Panc1 (cell line): ENCODE measurements at regions not wholly inside any gene's neighbourhood (a gene's known extent, or its start where the extent isn't known, plus 50 kb on each side); places are given as distances from the start of the nearest gene placed in this dataset.

Experiments
- ATAC-seq: fragments of 200-7000 bp; cut with Tn5 transposase; 2 replicates; pipeline ENCODE4 v1.9.1; 2020; ENCODE audit warnings: mild to moderate bottlenecking, moderate library complexity
- BruUV-seq: library from RNA; stranded (reverse); fragments of 400-500 nt; replicated peaks from 2 replicates; lab custom pipeline; 2021; lab: Mats Ljungman, UMichigan
- CTCF ChIA-PET: fragments of 300-600 bp; sonication (Branson Sonifier 250); formaldehyde crosslinking; loops from one replicate; lab custom pipeline; 2022; ENCODE audit warnings: antibody characterized with exemption; lab: Charles Lee
- POLR2A ChIA-PET: fragments of 300-600 bp; sonication (Branson Sonifier 250); formaldehyde crosslinking; loops from one replicate; lab custom pipeline; 2022; ENCODE audit warnings: antibody characterized with exemption; lab: Charles Lee
- DNase-seq: peaks from one replicate; pipeline ENCODE4 v3.0.0-alpha.2; 2010; ENCODE audit warnings: low read depth, low spot score
- H3K27ac ChIP-seq: 2 replicates; pipeline ENCODE4 v1.5.1; 2011; ENCODE audit warnings: mild to moderate bottlenecking, low read length, inconsistent platforms
- H3K27me3 ChIP-seq: fragments of 200-500 bp; sonication (Bioruptor generic); 2 replicates; pipeline ENCODE4 v1.6.0; 2014; ENCODE audit warnings: low read length, inconsistent platforms; ENCODE audit not compliant: control insufficient read depth, insufficient read depth
- H3K36me3 ChIP-seq: fragments of 200-500 bp; sonication (Bioruptor generic); 2 replicates; pipeline ENCODE4 v1.5.1; 2014; ENCODE audit warnings: inconsistent platforms, mild to moderate bottlenecking, low read length, moderate library complexity; ENCODE audit not compliant: control insufficient read depth, insufficient read depth
- H3K4me1 ChIP-seq: 2 replicates; pipeline ENCODE4 v1.5.1; 2011; ENCODE audit warnings: inconsistent platforms, mild to moderate bottlenecking, low read length, moderate library complexity; ENCODE audit not compliant: control insufficient read depth, insufficient read depth
- H3K4me3 ChIP-seq, 2 experiments: 2 replicates each; pipeline ENCODE4 v1.5.1; 2011 to 2012; ENCODE audit warnings: low read depth in 2 of 2, low read length in 2 of 2, mild to moderate bottlenecking in 2 of 2, inconsistent platforms in 1 of 2, moderate library complexity in 1 of 2
- H3K9me3 ChIP-seq: fragments of 200-500 bp; sonication (Bioruptor generic); 2 replicates; pipeline ENCODE4 v1.5.1; 2014; ENCODE audit warnings: low read depth, mild to moderate bottlenecking, inconsistent platforms, low read length, moderate library complexity; ENCODE audit not compliant: control insufficient read depth, insufficient read depth
- CTCF ChIP-seq: fragments of 450-650 bp; IDR thresholded peaks from 2 replicates; pipeline ENCODE4 v1.5.1; 2017; ENCODE audit warnings: mild to moderate bottlenecking
- POLR2AphosphoS5 ChIP-seq: IDR thresholded peaks from 2 replicates; pipeline ENCODE4 v1.6.1; 2012; ENCODE audit warnings: mild to moderate bottlenecking, low read depth, low read length, moderate library complexity
- SIN3A ChIP-seq: IDR thresholded peaks from 2 replicates; pipeline ENCODE4 v1.6.1; 2012; ENCODE audit warnings: low read depth, mild to moderate bottlenecking, low read length, moderate library complexity, borderline replicate concordance; ENCODE audit not compliant: insufficient read depth
- TCF7L2 ChIP-seq: IDR thresholded peaks from 2 replicates; pipeline ENCODE4 v1.6.1; 2011; ENCODE audit warnings: mild to moderate bottlenecking, low read depth, low read length, inconsistent platforms
- in situ Hi-C: cut with HindIII; loops from 2 replicates; pipeline ENCODE4 v1.10.0; 2016; ENCODE audit warnings: low sequenced_read_pairs, low pct_unique_long_range_greater_than_20kb
- intact Hi-C: fragments of 100-400 bp; cut with micrococcal nuclease; formaldehyde crosslinking; loops from one replicate; pipeline ENCODE4 v1.10.0; 2022; ENCODE audit not compliant: unreplicated experiment
- TF ChIP-seq, protein P1 (sequence below), 2 experiments: IDR thresholded peaks; 2 replicates each; pipeline ENCODE4 v1.6.1; 2011 to 2012; ENCODE audit warnings: low read depth in 2 of 2, control low read depth in 1 of 2, low read length in 1 of 2, mild to moderate bottlenecking in 1 of 2, moderate library complexity in 1 of 2; ENCODE audit not compliant: insufficient read depth in 1 of 2

- in situ Hi-C loops = no loop called here
- ATAC-seq (no peak), DNase-seq (no peak)
- Histone ChIP-seq H3K9me3 (no peaks in the 10 kb centered on the region), H3K36me3 (no peaks in the 10 kb centered on the region), H3K4me3 (no peak overlapping the region), H3K4me1 (no peaks in the 10 kb centered on the region), H3K27ac (no peak overlapping the region), H3K27me3 (no peaks in the 10 kb centered on the region)
- intact Hi-C loops = no loop called here
- ChIA-PET CTCF (no interaction called here), POLR2A (interaction anchor here (0.6 kb wide), 1 partner anchor 369 kb away, joined by 3 read pairs; no protein-coding TSS in a partner anchor)
- TF ChIP-seq POLR2AphosphoS5 = no peak
- TF ChIP-seq CTCF = no peak
- TF ChIP-seq, protein P1, sequence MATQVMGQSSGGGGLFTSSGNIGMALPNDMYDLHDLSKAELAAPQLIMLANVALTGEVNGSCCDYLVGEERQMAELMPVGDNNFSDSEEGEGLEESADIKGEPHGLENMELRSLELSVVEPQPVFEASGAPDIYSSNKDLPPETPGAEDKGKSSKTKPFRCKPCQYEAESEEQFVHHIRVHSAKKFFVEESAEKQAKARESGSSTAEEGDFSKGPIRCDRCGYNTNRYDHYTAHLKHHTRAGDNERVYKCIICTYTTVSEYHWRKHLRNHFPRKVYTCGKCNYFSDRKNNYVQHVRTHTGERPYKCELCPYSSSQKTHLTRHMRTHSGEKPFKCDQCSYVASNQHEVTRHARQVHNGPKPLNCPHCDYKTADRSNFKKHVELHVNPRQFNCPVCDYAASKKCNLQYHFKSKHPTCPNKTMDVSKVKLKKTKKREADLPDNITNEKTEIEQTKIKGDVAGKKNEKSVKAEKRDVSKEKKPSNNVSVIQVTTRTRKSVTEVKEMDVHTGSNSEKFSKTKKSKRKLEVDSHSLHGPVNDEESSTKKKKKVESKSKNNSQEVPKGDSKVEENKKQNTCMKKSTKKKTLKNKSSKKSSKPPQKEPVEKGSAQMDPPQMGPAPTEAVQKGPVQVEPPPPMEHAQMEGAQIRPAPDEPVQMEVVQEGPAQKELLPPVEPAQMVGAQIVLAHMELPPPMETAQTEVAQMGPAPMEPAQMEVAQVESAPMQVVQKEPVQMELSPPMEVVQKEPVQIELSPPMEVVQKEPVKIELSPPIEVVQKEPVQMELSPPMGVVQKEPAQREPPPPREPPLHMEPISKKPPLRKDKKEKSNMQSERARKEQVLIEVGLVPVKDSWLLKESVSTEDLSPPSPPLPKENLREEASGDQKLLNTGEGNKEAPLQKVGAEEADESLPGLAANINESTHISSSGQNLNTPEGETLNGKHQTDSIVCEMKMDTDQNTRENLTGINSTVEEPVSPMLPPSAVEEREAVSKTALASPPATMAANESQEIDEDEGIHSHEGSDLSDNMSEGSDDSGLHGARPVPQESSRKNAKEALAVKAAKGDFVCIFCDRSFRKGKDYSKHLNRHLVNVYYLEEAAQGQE (IDR thresholded peaks at IDR 0.05; ENCODE audit: insufficient read depth in 1 of 2, low read depth in 2 of 2, low read length in 1 of 2) = no peak
- TF ChIP-seq TCF7L2 = no peak
- no peak for TF ChIP-seq SIN3A
- no TSS peak for BruUV-seq
Measured at GRCh38 chr10:111822661-111823060, 360.9 kb downstream of the GPAM start.

DNA sequence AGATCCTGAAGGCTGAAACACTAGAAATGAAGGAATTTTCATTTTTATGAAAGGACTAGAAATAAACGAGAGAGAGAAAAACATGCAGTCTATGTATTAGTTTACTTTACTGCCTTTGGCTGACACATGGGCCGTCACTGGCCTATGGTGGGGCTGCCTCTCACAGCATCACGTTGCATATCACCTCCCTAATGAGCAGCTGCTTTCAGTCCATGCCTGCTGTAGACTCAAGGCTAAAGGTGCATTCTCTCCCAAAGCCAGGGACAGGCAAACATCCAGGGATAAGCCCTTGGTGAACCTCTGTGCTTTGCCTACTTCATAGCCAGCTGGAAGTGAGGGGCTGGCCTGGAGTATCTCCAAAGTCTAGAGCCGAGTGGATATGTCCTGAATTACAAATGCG is 359.4 kb downstream of the GPAM start:
- Histone ChIP-seq H3K36me3 (no peaks in the 10 kb centered on the region), H3K27me3 (no peaks in the 10 kb centered on the region), H3K4me3 (no peak overlapping the region), H3K4me1 (no peaks in the 10 kb centered on the region), H3K27ac (no peak overlapping the region), H3K9me3 (no peaks in the 10 kb centered on the region)
- ChIA-PET POLR2A (no interaction called here), CTCF (interaction anchor here (0.7 kb wide), 1 partner anchor 34 kb away, joined by 3 read pairs; no protein-coding TSS in a partner anchor)
- DNase-seq (no peak), ATAC-seq (no peak)
- no TSS peak for BruUV-seq
- in situ Hi-C loops = no loop called here
- intact Hi-C loops = no loop called here
- TF ChIP-seq SIN3A = no peak
- no peak for TF ChIP-seq POLR2AphosphoS5
- no peak for TF ChIP-seq TCF7L2
- TF ChIP-seq, protein P1 (IDR thresholded peaks at IDR 0.05; ENCODE audit: insufficient read depth in 1 of 2, low read depth in 2 of 2, low read length in 1 of 2) = no peak
- TF ChIP-seq CTCF = no peak
